Inferior parietal cortex (tissue), 1 donor: ENCODE measurements at regions not wholly inside any gene's neighbourhood (a gene's known extent, or its start where the extent isn't known, plus 50 kb on each side); places are given as distances from the start of the nearest gene placed in this dataset.

Experiments
- DNase-seq: peaks from one replicate; pipeline ENCODE4 v3.0.0-alpha.2; 2016; ENCODE audit errors: extremely low spot score

DNA sequence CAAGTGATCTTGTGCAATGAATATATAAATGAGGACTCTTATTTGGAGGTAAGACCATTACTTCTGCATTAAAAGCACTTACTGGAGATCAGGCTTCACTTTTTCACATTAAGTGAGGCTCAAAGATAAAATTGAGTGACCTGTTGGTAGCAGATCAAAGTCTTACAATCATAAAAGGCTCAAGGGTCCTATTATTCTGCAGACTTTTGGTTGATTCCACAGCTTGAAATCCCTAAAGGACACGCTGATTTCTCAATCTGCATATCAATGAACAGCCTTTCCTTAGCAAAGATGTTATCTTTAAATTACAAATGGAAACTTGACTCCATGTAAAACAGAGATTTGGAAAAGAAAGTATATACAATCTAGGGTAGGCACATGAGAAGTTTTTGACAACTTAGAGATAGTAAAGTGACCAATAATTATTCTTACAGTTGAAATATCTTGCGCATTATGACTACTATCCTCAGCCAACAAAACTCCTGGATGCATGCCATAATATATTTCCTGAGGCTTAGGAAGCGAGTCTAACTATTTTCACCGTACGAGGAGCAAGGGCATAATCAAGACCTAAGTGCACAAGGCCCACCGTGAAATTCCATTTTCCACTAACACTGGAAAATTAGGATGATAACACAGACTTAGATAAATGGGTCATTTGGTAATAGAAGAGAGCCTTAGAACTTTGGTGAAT lies 640.7 kb downstream of the LIG4 start:
- no peak for DNase-seq

DNA sequence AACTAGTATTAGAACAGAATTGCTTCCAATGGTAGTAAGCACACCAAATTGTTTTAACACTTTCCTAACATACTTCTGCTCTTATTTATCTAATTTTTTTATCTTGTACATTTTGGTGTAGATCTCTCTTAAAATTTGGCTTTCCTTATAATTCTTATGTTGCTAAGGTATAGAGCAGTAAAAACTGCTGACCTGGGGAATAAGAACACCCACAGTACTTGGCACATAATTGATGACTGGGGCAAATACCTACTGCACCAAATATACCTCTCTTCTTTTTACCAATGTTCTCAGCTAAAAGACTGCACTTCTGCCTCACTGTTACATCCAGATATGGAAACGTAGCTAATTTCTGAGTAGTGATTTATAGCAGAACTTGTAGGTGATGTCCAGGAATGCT lies 642.2 kb downstream of the LIG4 start:
- DNase-seq = no peak

DNA sequence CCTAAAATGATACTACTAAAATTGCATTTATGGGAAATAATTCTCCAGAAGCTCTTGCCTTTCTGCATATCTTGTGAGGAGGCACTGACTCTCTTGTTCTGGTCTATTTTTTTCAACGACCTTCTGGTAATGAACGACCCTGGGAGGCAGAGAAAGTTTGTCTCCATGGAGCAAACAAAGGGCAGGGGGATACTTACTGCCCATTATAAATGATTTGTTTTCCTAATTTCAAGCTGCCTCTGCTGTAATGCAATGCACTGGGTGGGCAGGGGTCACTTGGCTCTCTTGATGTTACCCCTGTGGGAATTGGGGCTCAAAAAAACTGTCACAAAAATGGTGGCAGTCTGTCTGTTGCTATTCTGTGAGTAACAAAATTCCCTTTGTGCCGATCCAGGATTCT lies 643.2 kb downstream of the LIG4 start:
- DNase-seq = no peak

DNA sequence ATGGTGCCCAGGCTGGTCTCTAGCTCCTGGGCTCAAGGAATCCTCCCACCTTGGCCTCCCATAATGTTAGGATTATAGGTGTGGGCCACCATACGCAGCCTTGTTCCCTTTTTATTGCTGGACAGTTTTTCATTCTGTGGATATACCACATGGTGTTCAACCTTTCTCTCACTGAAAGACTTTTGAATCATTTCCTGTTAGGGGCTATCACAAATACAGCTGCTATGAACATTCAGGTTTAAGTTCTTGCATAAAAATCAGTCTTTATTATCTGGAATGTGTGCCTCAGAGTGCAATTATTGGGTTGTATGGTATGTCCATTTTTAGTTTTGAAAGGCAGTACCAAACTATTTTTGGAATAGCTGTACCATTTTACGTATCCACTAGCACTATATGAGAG lies 647.2 kb downstream of the LIG4 start:
- no peak for DNase-seq

DNA sequence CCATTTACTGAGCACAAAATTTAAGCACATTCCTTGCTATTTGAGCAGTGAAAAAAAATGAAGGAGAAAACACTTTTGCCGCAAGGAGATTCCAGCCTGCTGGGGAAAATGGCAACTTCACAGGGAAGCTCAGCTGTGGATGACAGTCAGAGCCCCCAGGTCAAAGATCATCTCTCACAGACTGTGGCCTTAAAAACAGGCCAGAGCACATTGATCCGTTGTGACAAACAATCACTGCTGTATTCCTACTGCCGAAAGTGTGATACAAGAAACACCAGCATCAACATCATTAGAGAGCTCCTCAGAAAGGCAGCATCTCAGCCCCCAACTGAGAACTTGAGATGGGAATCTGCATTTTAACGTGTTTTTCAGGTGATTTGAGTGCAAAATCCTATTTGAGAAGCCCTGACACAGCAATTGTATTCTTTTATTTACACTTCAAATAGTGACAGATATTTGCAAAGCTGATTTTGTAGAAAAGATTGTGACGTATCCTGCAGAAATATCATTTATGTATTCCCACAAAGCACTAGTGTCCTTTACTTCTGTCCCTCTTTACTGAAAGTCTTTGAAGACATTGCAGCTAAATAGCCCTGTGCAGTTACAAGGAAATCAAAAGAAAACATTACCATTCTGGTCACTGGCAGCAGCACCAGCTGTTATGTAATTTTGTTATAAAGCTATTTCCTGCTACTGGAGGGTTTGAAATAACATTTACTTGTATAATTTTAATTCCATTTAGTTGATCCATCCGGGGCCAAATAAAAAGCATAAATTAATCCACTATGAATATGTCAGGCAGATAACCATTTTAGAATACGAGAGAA lies 652.0 kb downstream of the LIG4 start:
- peak; percentile 51 for DNase-seq

DNA sequence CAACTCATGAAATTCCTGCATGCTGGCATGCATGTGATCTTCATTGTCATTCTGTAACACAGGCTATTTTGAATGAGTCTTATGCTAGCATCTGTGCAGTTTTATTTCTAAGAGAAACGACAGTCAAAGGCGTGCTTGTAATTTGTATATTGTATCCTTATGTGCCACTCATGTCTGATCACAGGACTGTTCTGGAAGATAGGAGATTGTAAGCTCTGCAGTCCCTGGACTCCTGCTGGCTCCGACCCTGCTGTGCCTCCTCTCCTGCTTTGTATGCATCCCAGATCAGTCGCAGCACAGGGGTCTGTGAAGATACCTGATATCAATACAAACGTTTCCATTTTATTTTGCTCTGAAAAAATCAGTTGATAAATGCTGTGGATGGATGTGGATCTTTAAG lies 653.1 kb downstream of the LIG4 start:
- DNase-seq = no peak

DNA sequence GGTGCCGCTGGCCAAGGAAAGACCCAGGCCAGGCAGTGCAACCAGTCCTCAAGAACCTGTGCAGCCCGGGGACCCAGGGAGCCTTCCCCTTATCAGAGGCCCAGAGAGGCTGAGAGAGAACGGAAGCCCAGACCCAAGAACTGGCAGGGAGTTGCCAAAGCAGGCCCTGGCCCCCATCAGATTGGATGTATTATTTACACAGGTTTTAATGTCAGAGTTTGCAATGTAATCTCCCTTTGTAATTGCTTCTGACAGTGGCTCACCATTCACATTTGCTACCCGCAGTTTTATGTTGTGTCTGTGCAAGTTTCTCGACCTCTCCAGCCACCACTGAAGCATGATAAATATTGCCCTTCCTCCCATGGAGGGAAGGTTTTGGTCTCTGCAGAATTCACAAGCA lies 660.9 kb downstream of the LIG4 start:
- DNase-seq = no peak

DNA sequence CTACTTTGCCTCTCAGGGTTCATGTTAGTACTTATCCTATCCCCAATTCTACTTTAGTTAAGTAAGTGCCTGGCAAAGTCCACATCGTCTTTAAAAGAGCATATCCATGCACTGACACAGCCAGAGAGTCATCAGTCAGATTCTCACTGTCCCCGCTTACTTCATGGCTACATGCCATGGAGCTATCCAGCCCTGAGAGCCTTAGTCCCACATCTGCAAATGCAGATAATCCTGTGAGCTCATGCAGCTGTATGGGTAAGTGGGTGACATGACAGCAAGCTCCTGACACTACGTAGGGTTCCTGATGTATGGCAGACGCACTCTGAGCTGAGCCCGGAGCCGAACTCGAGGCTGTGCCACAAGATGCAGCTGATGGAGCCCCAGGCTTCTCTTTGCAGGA lies 661.5 kb downstream of the LIG4 start:
- DNase-seq = no peak

DNA sequence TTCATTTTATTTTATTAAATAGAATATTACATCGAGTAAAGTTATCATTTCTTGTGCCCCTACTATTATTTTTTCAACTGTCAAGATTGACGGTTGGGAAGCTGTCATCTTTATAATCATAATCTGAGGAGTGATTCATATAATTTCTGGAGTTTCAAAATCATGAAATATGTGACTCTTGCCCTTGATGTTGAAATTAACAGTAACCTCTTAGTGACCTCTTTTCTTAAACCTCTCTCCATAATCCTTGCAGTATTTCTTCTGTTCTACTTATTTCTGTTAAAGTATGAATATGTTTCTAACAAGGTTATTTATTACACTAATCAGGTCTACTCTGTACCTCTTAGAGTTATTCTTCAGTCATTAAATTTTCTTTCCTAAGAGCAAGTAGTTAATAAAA lies 663.8 kb downstream of the LIG4 start:
- DNase-seq = no peak

DNA sequence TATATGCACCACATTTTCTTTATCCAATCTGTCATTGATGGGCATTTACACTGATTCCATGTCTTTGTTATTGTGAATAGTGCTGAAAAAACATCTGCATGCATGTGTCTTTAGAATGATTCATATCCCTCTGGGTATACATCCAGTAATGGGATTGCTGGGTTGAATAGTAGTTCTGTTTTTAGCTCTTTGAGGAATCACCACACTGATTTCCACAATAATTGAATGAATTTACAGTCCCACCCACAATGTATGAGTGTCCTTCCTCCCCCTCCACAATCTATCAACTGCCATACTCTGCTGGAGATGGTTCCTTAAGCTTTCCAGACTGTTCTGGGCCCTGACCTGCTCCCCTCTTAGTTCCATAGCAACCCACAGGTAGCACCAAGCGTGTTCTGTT lies 667.0 kb downstream of the LIG4 start:
- no peak for DNase-seq

DNA sequence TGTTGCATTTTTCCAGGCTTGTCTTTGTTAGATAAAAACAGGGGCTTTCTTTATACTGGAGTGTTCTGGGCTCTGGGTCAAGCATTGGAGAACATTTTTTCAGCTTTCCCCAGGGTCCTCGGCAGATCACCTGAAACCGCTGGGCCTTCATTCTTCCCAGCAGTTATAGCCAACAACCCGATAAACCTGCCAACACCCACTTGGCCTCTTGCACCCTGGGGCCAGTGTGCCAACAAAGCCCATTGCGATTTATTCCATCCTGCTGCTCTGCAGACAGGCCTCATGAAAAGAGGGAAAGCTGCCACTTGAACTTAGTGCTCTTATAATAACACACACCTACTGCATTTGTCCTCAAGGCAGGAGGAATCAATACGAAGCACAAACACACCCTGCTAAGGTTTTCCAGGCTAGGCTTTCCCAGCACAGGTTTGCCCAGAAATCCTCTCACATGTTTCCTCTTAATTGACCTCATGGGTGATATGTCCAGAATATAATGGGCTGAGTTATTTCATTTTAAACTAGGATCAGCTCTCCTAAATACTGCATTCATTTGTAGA lies 669.3 kb downstream of the LIG4 start:
- no peak for DNase-seq

DNA sequence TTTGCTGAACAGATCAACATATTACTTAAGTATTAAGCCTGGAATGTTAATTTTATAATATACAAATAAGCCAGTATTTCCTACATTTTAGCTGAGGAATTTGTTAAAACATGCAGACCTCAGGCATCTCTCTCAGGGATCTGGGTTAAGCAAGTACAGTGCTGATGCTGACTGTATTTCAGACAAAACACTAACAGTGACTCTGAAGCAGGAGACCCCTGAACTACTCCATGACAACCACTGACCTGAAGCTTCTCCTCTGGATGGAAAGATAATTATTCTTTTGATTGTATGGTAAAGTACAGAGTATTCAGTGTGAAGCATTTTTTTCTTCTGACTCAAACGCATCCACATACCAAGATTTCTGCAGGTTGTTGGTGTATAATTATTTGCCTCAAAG lies 680.8 kb downstream of the LIG4 start:
- DNase-seq = no peak

DNA sequence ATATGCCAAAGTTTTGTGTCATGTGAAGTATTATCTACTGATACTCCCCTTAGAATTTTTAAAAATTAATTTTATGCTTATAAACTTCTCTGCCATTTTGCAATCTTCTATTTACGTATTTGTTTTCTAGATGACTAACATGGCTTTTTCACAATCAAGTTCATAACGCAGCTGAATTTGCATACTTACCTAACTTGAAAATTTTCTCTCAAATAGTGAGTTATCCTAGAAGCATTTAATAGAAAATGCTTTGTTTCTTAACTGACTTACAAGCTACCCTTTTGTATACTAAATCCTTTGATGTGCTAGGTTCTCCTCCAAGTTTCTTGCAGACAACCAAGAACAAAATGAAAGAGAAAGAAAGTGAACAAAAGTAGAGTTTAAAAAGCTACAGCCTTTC lies 683.5 kb downstream of the LIG4 start:
- DNase-seq = no peak

DNA sequence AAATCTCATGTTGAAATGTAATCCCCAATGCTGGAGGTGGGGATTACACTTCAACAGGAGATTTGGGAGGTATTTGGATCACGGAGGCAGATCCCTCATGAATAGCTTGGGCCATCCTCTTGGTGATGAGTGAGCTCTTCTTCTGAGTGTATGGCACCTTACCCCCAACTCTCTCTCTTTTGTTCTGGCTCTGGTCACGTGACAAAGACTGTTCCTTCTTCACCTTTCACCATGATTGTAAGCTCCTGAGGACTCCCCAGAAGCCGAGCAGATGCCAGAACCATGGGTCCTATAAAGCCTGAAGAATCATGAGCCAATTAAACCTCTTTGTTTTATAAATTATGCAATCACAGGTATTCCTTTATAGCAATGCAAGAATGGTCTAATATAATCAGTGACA lies 684.2 kb downstream of the LIG4 start:
- DNase-seq = no peak

DNA sequence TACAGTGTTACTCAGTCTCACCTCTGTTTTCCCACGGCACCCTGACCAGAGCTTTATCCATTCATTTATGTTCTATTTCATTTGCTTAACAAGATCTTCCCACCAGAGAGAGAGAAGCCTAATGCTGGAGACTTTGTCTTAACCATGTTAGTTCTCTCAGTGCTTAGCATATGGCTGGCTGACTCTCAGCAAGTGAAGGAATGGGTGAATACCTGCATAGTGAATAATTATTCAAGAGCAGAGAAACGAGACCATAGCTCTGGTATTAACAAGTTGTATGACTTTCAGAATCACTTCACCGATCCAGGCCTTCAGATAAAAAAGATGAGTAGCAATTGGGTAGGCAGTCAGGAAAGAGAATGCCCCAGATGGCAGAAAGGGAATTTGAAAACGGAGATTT lies 686.3 kb downstream of the LIG4 start:
- no peak for DNase-seq

DNA sequence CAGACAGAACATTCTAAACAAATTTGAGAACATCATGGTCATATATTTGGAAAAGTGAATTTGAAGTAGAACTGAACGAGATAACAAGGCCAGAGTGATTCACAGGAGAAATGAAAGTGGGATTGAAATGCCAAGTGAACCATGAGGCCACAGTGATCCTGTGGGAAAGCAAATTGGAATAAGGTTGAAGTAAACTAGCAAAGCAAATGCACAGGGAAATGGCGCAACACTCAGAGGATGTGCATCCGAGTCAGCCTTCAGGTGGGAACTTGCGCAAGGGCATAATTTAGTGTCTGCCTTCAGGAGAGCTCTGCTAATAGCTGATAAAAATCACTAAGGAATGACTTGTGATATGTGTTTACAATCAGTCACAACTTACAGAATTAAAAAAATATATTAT lies 696.6 kb downstream of the LIG4 start:
- no peak for DNase-seq

DNA sequence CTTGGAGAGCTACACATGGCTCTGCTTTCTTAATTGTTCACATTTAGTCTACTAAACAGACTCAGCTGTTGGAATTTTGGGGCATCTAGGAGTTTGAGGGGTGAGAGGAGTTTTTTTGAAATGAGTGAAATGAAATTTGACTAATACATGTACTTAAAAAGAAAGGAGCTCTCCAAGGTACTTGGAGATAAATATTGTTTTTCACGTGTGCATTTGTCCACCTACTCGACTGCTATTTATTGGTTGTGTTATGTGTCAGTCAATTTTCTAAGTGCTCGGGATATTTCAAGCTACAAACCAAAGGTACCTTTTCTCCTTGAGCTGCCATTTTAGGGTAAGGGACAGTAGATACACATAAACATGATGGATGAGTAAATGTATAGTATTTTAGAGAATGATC lies 697.0 kb downstream of the LIG4 start:
- no peak for DNase-seq

DNA sequence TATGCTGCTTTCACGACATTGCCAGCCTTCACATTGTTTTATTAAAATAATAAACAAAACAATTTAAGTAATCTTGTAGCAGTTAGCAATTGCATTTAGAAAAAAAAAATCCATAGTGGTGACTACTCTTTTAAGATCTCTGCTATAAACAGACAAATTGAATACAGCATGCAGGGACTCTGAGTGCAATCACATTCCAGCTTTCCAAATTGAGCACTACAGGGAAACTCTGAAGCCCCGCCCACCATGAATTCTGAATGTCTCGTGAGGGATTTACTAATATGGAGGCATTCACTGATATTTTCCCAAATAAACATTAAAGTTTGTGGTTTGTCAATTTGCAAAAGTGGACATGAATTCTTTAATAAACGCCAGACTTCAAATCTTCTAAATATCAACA lies 698.8 kb downstream of the LIG4 start:
- DNase-seq = no peak

DNA sequence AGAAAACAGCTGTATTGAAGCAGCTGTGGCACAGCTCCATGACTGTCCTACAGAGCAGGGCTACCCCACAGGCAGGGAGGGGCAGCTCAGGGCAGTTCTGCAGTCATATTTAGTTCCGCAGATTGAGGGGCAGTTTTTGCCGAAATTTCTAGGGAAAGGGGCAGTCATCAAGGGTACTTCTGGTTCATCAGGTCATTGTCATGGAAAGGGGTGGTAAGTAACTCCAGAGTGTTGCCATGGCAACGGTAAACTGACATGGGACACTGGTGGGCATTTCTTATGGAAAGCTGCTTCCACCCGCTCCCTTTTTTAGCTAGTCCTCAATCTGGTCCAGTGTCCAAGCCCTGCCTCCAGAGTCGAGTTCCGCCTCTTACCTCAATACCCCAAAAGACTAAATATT lies 702.8 kb downstream of the LIG4 start:
- no peak for DNase-seq

DNA sequence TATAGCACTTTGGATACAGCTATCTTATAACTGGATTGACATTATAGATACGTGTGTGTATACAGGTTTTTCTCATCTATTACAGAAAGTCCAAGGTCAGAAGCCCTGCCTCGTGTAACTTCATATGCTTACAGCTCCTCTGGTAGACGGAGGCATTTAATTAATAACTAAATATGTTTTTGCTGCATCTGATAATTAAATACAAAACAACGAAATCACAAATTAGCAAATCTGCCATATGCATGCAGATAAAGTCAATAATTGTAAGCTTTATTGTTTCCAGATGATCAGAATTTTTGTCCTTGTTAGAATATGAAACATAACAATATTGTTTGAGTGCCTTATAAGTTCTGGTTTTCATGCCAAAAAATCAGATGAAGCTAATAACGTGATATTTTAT lies 717.7 kb downstream of the LIG4 start:
- no peak for DNase-seq

DNA sequence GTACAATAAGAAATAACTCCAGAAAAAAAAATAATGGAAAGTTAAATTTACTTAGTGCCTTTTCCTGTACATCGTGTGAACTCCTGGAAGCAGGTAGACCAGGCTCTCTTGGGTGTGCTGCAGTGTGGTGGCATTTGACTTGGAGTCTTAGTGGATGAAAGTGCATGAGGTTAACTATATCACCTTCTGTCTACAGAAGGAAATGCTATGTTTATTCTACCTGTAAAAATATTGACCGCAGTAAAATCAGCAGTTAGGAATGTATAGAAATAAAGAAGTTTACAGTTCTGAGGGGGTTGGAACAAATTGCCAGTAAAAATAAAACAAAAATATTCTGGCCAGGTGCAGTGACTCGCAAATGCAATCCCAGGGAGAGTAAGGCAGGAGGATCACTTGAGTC lies 722.1 kb downstream of the LIG4 start:
- DNase-seq = no peak

DNA sequence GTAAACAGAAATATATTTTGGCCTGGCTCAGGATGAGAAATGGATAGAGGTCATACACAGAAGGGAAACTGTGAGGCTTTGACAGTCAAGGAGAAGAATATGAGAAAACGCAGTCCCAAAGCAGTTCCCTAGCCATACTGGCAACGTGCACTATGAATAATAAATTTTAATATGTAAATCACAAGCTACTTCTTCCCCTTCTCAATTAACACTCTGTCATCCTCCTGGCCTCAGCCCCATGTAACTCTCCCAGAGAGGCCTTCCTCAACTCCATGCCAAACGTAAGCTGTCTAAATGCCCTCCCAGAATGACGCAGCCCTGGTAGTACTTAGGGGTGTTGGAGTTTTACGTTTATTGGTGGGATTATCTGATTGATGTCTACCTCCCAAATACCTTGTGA lies 732.6 kb downstream of the LIG4 start:
- no peak for DNase-seq

DNA sequence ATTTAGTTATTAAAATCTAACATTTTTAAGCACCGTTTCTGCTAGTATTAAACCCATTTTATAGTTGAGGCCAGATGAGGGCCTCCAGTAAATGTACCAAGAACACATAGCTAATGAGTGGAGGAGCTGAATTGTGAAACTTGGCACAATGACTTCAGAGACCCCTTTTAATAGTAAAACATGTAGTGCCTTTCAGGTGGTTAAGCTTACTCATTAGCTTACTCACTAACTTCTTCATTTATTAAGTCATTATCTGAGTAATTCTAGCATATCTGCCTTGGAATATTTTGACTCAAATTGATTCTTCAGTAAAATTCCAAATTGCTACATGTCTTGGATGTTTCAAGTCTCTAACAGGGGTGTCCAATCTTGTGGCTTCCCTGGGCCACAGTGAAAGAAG lies 735.2 kb downstream of the LIG4 start:
- no peak for DNase-seq
